NCI-H69 (cell line): ENCODE measurements at regions not wholly inside any gene's neighbourhood (a gene's known extent, or its start where the extent isn't known, plus 50 kb on each side); places are given as distances from the start of the nearest gene placed in this dataset.

ENCODE experiments used
- DNase-seq: peaks from one replicate; lab custom pipeline; 2025; lab: John Stamatoyannopoulos, UW

GRCh38 chr12:58268069-58268468 lies 326.7 kb downstream of the ATP23 start:
- no peak for DNase-seq

- no peak for DNase-seq
Measured at GRCh38 chr12:58269476-58269875, 328.1 kb downstream of the ATP23 start.

DNA sequence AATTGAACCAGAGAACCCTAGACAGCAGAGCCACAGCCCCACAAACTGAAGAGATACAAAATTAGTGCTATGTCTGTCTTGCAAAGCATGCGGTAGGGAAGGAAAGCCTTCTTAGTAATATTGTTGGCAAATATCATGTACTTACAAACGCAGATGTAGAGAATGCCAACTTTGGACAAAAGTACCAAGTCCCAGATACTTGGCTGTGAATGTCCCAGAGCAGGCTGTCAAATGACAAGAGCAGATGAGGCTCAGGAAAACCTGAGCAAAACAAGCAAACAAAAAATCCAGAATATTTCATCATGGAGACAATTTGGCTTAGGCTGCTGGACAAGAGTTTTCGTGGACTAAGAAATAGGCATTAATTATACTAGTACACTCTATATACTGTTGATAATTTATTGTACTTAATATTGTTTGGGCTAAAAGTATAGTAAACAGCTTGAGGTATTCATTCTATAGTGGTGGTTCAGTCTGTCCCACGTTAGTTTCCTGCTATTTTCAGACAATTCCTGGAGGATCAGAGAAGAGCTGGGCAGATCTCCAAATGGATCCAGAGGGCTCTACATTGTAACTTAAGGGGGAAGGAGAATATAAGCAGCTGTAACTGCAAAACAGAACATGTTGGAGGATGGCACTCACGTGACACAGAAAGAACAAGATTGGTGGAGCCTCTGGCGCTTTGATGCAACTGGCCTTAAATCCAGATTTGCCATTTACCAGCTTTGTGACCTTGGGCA lies 329.8 kb downstream of the ATP23 start:
- DNase-seq, result no peak

DNA sequence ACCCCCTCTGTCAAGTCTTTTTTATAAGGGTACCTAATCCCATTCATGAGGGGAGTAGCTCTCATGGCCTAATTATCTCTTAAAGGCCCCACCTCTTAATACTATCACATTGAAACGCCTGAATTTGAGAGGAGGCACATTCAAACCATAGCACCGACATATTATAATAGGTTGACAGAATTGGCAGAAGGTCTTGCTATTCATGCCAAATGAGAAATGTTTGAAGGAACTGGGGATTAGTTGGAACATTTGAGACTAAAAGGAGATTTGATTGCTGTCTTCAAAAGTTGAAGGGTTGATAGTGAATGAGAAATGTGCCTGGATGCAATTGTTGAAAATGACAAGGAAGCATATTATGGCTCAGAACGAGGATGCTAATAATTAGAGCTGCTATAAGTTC lies 331.1 kb downstream of the ATP23 start:
- DNase-seq, result no peak

GRCh38 chr12:58277231-58277630 lies 335.9 kb downstream of the ATP23 start:
- DNase-seq, result no peak

DNA sequence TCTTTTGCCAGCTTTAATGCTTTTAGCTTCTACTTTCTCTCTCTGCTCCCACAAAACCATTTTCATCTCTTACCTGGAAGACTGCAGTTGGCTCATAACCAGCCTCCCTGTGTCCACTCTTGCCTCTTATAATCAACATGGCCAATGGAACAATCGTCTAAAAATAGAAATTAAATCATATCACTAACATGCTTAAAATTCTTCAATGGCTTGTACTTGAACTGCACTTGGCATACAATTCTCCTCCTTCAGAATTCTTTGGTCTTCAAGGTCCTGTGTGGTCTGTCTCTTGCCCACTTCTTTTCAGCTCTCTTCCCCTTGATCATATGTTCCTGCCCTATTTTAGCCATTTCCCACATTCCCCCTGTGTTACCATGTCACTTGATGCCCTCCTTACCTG lies 342.2 kb downstream of the ATP23 start:
- DNase-seq, result no peak

GRCh38 chr12:58285551-58285950 lies 344.2 kb downstream of the ATP23 start:
- DNase-seq, result peak; percentile 55

GRCh38 chr12:58286353-58286752 lies 345.0 kb downstream of the ATP23 start:
- DNase-seq, result no peak

GRCh38 chr12:58288190-58288589 lies 346.8 kb downstream of the ATP23 start:
- DNase-seq, result peak; percentile 9

GRCh38 chr12:58291106-58291505 lies 349.7 kb downstream of the ATP23 start:
- DNase-seq, result no peak

DNA sequence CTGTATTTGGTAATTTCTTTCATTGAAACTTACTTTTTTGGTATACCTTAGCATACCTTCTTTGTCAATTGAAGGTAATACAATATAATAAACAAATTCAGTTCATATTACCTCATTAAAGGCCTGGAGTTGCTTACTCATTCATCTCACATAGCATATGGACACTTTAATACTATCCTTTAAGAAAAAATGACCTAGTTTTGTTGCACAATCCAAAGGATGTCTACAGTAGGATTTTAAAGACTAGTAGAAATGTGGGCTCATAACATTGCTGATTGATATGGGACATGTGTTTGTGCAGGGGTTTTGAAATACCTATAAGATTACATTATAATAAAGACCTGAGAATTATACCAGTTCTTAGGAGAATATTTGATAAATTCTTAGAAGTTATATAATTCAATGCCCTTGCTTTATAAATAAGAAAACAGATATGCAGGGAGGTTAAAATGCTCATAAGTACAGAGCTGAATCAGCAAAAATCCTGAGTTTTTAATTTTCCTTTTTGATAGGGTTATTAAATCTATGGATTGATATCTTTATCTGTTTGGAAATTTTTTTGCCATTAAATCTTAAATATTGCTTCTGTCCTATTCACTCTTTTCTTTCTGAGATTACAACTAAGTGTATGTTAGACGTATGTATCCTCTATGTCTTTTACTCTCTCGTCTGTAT lies 352.1 kb downstream of the ATP23 start:
- no peak for DNase-seq

DNA sequence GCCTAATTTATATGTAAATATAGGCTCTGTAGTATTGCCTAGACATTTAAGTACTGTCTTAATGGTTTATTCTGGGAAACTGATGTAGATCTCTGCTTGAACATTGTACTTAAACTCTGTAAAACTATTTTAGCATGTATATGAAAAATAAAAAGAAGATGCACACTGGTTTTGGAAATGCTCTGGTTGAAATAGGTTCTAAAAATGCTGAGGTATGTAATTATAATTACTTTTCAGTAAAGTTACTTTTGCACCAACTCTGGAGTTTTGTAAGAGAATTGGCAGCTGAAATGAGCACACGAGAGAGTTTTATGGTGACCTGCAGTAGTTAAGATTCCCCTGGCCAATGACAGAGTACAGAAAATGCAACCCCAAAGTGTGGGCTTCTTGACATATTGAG lies 353.9 kb downstream of the ATP23 start:
- DNase-seq, result no peak

- no peak for DNase-seq
Measured at GRCh38 chr12:58296863-58297262, 355.5 kb downstream of the ATP23 start.

GRCh38 chr12:58298803-58299202 lies 357.4 kb downstream of the ATP23 start:
- no peak for DNase-seq

- DNase-seq, result no peak
Measured at GRCh38 chr12:58299371-58299770, 358.0 kb downstream of the ATP23 start.

- peak; percentile 81 for DNase-seq
Measured at GRCh38 chr12:58301038-58301729, 359.8 kb downstream of the ATP23 start.

GRCh38 chr12:58301730-58302122 lies 360.4 kb downstream of the ATP23 start:
- peak; percentile 89 for DNase-seq

GRCh38 chr12:58302487-58303011 lies 361.2 kb downstream of the ATP23 start:
- peak; percentile 79 for DNase-seq

GRCh38 chr12:58306266-58307000 lies 365.1 kb downstream of the ATP23 start:
- no peak for DNase-seq

DNA sequence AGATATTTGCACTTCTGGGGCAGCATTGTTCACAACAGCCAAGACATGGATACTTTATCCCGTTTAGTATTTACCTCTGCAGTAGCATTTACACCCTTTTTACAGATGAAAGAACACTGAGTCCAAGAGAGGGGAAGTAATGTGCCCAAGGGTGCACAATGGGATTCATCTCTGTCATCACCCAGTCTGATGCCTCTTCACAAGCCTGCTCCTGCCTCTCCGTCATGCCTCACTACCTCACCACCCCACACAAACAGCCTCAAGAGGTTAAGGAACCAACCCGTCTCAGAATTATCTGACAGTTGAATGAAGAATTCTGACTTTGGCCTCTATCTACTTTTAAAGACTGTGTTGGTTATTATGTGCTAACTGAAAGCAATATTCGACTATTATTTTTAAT lies 368.4 kb downstream of the ATP23 start:
- DNase-seq, result no peak

GRCh38 chr12:58310368-58310767 lies 369.0 kb downstream of the ATP23 start:
- peak; percentile 7 for DNase-seq
